ENCODE measurements at regions not wholly inside any gene's neighbourhood (a gene's known extent, or its start where the extent isn't known, plus 50 kb on each side); places are given as distances from the start of the nearest gene placed in this dataset.

DNA sequence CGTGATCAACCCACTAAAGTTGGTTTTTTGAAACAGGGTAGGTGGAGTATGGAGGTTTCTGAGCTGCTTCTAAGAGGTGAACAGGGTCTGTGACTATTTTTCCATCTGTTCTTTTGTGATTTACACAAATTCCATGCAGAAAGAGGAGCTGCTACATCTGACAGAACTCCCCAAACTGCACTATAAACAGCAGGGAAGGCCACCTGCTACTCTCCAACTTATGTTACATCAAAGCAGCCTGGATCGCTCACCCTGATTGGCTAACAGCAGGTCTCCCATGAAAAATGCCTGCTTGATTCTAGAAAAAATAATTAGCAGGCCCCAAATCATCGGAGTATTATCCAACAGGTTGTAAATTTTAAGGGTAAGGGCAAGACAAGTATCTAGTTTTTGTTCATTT lies 282.9 kb upstream of the FLRT2 start:
- TF ChIP-seq EP300 (conservative IDR thresholded peaks at IDR 0.05; ENCODE audit: poor library complexity, severe bottlenecking) (no peak), EZH2 (IDR thresholded peaks at IDR 0.05; ENCODE audit: borderline replicate concordance, insufficient read depth, low read length, poor library complexity, severe bottlenecking) (no peak), SMC3 (conservative IDR thresholded peaks at IDR 0.05; ENCODE audit: poor library complexity) (no peak), REST (IDR thresholded peaks at IDR 0.05; ENCODE audit: borderline replicate concordance) (no peak)
- TF ChIP-seq, protein P1, sequence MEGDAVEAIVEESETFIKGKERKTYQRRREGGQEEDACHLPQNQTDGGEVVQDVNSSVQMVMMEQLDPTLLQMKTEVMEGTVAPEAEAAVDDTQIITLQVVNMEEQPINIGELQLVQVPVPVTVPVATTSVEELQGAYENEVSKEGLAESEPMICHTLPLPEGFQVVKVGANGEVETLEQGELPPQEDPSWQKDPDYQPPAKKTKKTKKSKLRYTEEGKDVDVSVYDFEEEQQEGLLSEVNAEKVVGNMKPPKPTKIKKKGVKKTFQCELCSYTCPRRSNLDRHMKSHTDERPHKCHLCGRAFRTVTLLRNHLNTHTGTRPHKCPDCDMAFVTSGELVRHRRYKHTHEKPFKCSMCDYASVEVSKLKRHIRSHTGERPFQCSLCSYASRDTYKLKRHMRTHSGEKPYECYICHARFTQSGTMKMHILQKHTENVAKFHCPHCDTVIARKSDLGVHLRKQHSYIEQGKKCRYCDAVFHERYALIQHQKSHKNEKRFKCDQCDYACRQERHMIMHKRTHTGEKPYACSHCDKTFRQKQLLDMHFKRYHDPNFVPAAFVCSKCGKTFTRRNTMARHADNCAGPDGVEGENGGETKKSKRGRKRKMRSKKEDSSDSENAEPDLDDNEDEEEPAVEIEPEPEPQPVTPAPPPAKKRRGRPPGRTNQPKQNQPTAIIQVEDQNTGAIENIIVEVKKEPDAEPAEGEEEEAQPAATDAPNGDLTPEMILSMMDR (IDR thresholded peaks at IDR 0.05; ENCODE audit: poor library complexity, severe bottlenecking) = no peak
